GM21390 (cell line): ENCODE measurements at regions not wholly inside any gene's neighbourhood (a gene's known extent, or its start where the extent isn't known, plus 50 kb on each side); places are given as distances from the start of the nearest gene placed in this dataset.
A peak's percentile ranks its signal among the peaks of the same experiment; 100 is the strongest.

Experiments used
- ATAC-seq: cut with Tn5 transposase; IDR thresholded peaks from one replicate; pipeline ENCODE4 v1.9.1; 2021; ENCODE audit not compliant: unreplicated experiment

DNA sequence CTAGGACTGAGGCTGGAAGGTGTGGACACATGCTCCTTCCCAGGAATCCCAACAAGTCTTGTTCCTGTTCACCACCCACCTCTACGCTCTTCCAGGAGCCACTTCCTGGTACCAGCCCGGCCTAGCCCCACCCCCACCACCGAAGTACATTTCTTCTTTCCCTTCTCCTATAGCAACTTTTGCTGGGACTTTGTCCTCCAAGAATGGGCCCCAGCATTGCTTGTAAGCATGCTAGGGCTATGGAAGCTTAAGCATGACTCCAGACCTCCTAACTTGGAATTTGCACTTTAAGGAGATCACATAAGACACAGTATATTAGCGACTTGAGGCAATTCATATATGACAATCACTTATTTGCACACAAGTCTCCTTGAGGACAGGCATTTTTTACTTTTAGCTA is 462.0 kb upstream of the ARID1B start:
- no peak for ATAC-seq

GRCh38 chr6:156313037-156313436 is 464.1 kb upstream of the ARID1B start:
- no peak for ATAC-seq

GRCh38 chr6:156311291-156311690 is 465.9 kb upstream of the ARID1B start:
- ATAC-seq: no peak

DNA sequence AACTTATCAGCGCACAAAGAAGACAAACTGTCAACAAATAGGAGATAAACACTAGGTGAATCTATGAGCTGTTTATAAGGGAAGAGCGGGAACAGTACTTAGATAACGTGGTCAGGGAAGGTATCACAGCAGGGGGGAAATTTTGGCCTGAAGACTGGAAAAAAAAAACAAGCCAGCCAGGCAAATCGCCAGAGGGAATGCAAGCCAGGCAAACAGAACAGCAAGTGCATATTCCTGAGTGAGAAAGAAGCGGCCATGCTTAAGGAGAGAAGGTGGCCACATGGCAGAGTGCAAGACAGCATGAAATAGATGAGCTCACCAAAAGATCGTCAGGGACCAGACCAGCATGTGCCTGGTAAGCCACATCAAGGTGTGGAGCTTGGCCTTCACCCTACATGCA is 466.5 kb upstream of the ARID1B start:
- no peak for ATAC-seq

GRCh38 chr6:156309017-156309416 is 468.2 kb upstream of the ARID1B start:
- no peak for ATAC-seq

GRCh38 chr6:156308604-156309003 is 468.6 kb upstream of the ARID1B start:
- ATAC-seq: no peak

DNA sequence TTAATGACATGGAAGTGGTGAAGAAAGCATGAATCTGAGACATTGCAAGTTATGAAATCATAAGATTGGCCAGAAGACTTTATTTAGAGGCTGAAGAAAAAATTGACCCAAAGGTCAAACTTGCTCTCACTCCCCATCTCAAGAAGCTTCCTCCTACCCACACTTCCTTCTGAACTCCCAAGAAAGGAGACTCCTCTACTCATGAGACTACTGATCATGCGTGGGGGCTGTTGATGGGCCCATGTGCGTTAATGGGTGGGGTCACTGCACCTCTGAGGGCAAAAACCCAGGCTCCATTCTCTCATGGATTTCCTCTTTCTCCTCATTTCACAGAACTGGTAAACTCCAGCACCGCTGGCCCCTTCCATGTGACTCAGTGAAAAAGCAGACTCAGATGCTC is 470.6 kb upstream of the ARID1B start:
- ATAC-seq: no peak

DNA sequence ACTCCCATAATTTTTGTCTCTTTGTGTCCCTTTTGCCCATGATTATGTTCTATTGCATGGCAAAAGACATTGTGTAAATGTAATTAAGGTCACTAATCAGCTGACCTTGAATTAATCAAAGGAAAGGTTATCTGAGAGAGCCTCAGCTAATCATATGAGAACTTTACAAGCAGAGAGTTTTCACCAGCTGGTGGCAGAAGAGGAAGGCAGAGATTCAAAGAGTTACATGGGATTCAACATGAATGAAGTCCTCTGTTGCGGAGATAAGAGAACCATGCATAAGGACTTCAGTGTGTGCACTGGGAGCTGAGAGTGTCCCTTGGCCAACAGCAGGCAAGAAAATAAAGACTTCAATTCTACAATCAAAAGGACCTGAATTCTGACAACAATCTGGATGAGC is 494.1 kb upstream of the ARID1B start:
- ATAC-seq: no peak

DNA sequence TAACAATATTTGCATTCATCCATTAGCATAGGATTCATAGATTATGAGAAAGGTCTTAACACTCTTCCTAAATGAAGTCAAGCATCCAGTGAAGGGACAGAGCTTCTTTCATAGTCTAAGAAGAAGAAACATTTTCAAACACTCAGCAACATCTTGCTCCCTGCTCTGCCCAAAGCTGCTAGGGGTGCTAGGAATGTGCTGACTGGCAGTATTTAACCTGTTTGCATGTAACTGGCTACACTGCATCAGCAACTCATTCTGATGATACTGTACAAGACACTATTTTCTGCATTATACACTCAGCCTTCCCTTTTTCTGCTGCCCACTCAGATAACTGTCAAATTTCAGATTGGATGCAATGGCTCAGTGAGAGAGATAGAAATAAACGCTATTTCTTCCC is 495.1 kb upstream of the ARID1B start:
- no peak for ATAC-seq

DNA sequence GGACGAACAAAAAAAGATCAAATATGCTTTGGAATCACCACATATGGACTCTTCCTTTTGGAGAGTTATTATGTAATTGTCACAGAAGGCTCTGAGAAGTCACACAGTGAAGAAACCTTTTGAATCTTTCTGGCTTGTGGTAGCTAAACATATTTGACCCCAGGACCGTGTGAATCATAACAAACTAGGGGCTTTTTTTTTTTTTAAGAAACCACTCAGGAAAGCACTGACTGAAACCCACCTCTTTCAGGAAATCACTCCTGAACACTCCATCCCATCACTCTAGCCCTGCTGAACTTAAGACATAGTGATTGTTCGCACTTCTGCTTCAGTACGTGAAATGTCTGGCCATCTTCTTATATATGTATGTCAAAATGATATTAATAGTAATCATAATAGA is 495.9 kb upstream of the ARID1B start:
- ATAC-seq: no peak

DNA sequence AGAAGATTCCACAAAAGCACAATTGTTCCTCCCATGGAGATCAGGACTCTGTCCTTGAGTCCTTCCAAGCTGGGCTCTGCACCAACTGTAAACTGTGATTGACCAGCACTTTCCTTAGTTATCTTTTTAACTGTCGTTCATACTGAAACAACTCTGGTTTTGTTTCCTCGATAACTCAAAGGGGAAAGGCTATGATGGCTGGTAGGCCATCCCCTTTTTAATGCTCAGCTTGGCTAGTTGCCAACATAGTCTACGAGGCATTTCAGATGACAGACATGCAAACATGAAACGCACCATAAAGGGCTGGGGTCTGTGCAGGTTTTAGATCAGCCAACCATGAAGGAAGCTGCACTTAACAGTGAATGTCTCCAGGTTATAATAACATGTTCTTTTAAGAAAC is 497.1 kb upstream of the ARID1B start:
- peak; percentile 48 for ATAC-seq

DNA sequence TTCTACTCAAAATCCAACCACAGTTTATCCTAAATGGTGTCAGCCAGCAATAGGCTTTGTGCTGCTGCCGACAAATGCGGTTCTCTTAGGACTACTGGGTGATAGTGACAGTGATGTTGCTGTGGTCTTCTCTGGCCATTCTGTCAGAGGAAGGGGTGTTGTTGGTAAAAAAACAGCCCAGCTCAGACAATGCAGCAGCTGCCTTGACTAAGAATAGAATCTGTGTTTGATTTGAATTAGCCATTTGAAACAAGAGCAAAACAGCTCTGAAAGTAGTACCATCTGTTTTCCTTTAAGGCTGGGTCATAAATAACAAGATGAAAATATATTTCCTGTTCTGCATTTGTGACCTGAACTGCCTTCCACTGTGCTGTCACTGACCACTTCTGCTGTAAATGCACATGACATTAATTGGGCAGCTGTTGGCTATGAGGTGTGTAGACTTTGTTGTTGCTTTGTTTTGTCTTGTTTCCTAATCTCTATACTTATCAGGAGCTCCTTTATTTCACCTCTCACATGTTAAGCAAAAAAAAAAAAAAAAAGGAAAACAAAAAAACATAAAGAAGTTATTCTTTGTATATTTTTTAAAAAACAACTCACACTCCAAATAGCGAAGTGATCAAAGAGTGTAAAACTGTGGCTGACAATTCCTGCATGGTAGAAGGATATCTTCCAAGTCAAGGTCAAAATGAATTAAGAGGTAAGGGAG is 497.8 kb upstream of the ARID1B start:
- peak; percentile 76 for ATAC-seq

DNA sequence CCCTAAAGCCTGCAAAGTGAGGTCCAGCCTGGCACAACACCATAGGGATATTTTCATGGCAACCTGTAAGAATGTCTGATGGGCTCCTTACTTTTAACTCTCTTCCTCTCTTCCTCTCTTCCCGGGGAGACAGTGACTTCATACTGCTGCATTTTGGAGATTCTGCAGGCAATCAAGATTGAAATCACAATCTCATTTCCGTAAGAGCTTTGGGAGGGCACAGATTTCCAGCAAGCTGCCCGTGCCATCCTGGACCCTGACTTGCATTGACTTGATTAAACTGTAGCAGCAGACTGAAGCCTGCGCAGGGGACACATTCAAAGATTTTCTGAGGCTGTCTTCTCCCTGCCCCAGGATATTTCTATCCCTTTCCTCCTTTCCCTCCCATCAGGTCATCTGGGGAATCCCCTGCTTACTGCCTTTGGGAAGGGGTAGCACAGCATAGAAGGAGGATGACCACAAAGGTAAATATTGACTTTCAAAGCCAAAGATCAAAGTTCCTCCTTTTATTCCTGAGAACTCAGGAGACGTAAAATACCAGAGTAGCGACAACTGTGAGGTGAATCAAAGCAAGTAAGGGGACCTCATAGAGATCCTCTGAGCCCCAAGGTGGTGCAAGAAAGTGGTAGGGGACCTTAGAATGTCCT is 504.0 kb upstream of the ARID1B start:
- no peak for ATAC-seq

DNA sequence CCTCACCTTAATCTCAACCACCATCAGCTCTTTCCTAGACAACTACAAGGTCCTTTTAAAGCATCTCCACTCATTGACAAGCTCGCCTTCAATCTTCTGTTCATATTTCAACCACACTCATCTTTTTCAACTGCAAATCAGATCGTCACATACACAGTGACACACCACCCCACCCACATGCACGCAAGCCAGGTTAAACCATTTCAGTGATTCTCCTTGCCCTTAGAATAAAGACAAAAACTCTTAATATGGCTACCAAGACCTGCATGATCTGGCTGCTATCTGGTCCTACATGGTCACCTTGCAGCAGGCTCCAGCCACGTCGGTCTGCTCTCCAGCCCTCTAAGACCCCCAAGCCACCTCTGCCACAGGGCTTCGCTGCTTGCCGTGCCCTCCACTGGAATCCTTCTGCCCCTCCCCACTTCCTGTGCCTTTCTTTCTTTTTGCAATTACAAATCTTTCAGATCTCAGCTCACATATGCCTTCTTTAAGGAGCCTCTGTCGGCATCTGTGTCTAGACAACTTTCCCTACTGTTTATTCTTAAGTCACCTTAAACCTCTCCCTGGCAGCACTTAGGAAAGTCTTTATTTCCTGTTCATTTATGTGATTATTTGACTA is 507.3 kb upstream of the ARID1B start:
- no peak for ATAC-seq

DNA sequence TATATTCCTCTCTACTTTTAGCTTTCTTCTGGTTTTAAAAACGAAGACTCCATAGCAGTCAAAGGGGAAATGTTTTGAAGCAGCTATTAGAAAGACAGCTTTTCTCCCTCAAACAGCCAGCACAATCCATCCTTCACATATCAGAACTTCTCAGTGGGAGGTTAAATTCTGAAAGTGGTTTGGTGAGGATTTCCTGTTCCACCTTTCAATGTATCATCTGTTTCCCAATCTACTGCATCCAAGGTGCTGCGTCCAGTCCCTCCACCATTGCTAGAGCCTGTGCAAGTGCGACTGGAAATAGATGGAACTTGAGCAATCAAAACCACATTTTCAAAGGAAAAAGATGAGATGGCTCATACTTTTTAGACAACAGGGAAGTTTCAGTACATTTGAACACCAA is 508.3 kb upstream of the ARID1B start:
- ATAC-seq: no peak

DNA sequence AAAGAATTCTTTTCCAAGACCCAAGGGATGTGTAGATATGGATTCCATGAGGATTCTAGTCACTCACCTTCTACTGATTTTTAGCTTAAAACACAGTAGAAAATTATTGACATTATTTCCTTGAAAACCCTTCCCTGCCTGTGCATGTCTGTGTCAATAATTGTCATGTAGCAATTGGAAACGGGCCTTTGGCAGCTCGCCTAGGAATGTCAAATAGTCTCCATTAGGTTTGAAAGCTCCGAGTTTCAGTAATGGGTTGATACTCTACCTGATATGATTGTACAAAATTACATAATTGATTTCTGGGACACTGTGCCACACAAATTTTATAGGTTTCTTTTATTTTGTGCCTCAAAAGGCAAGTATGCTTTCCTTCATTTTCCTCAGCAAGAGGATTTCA is 515.2 kb upstream of the ARID1B start:
- ATAC-seq: no peak

GRCh38 chr6:156260815-156261214 is 516.4 kb upstream of the ARID1B start:
- no peak for ATAC-seq

GRCh38 chr6:156258981-156259380 is 518.2 kb upstream of the ARID1B start:
- no peak for ATAC-seq

- ATAC-seq: no peak
Observed at GRCh38 chr6:156256161-156256560, 521.0 kb upstream of the ARID1B start.

- no peak for ATAC-seq
Observed at GRCh38 chr6:156254240-156254639, 522.9 kb upstream of the ARID1B start.

DNA sequence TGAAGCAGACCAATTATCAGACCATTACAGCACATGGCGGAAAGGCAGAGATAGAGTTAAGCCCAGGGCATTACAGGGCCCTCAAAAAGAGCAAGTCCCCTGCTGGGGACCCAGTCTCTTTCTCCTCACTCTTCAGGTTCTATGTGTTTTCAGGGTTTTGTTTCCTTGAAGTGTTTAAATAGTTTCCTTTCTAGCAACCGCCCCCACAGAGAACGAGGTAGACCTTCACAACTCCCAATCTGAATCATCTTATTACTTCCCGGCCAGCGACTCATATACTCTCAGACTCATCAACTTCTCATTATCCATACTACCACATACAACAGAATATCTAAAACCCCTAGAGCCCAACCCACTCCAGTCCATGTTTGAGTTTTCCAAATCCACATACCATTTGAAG is 526.6 kb upstream of the ARID1B start:
- ATAC-seq: no peak

DNA sequence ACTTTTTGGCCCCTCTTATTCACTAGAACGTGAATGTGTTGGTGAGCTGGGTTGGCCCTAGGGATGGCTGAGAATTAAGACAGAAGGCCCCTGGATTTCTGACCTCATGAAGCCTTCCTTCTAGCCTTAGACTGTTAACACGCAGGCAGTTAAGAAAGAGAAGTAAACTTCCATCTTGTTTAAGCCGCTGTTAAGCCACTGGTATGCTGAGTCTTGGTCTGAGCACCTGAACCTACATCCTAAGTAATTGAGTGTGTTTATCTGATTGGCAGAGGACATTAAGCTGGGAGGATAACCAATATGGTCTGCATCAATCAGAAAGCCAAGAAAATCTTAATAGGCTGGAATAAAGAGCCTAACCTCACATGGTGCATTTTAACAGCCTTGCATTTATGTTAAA is 535.0 kb upstream of the ARID1B start:
- no peak for ATAC-seq
